HG03135 (cell line): ENCODE measurements at regions not wholly inside any gene's neighbourhood (a gene's known extent, or its start where the extent isn't known, plus 50 kb on each side); places are given as distances from the start of the nearest gene placed in this dataset.

Experiments
- ATAC-seq: cut with Tn5 transposase; IDR thresholded peaks from one replicate; pipeline ENCODE4 v1.9.1; 2021; ENCODE audit warnings: mild to moderate bottlenecking, moderate library complexity; ENCODE audit not compliant: unreplicated experiment

- peak; percentile 77 for ATAC-seq
Measured at GRCh38 chr9:95822583-95823431, 52.7 kb upstream of the ERCC6L2 start.

GRCh38 chr9:95822015-95822414 is 53.5 kb upstream of the ERCC6L2 start:
- no peak for ATAC-seq

- no peak for ATAC-seq
Measured at GRCh38 chr9:95820074-95820473, 55.4 kb upstream of the ERCC6L2 start.

GRCh38 chr9:95819636-95820035 is 55.9 kb upstream of the ERCC6L2 start:
- no peak for ATAC-seq

- no peak for ATAC-seq
Measured at GRCh38 chr9:95817205-95817604, 58.3 kb upstream of the ERCC6L2 start.

GRCh38 chr9:95816716-95817115 is 58.8 kb upstream of the ERCC6L2 start:
- no peak for ATAC-seq

- ATAC-seq = no peak
Measured at GRCh38 chr9:95815961-95816360, 59.5 kb upstream of the ERCC6L2 start.

- ATAC-seq = no peak
Measured at GRCh38 chr9:95815133-95815532, 60.4 kb upstream of the ERCC6L2 start.

GRCh38 chr9:95813923-95814322 is 61.6 kb upstream of the ERCC6L2 start:
- no peak for ATAC-seq

GRCh38 chr9:95810814-95811213 is 64.7 kb upstream of the ERCC6L2 start:
- no peak for ATAC-seq

GRCh38 chr9:95810133-95810532 is 65.4 kb upstream of the ERCC6L2 start:
- no peak for ATAC-seq

- ATAC-seq = no peak
Measured at GRCh38 chr9:95809686-95810085, 65.8 kb upstream of the ERCC6L2 start.

- no peak for ATAC-seq
Measured at GRCh38 chr9:95808011-95808410, 67.5 kb upstream of the ERCC6L2 start.

- ATAC-seq = no peak
Measured at GRCh38 chr9:95807326-95807947, 68.1 kb upstream of the ERCC6L2 start.

GRCh38 chr9:95803197-95803596 is 72.3 kb upstream of the ERCC6L2 start:
- no peak for ATAC-seq

GRCh38 chr9:95801797-95802196 is 73.7 kb upstream of the ERCC6L2 start:
- ATAC-seq = no peak

GRCh38 chr9:95796029-95796428 is 79.5 kb upstream of the ERCC6L2 start:
- ATAC-seq = no peak

- no peak for ATAC-seq
Measured at GRCh38 chr9:95793924-95794828, 81.3 kb upstream of the ERCC6L2 start.

- no peak for ATAC-seq
Measured at GRCh38 chr9:95791695-95792094, 83.8 kb upstream of the ERCC6L2 start.

GRCh38 chr9:95791286-95791685 is 84.2 kb upstream of the ERCC6L2 start:
- ATAC-seq = no peak

- no peak for ATAC-seq
Measured at GRCh38 chr9:95788521-95788991, 86.9 kb upstream of the ERCC6L2 start.
